ENCODE measurements at regions not wholly inside any gene's neighbourhood (a gene's known extent, or its start where the extent isn't known, plus 50 kb on each side); places are given as distances from the start of the nearest gene placed in this dataset.

DNA sequence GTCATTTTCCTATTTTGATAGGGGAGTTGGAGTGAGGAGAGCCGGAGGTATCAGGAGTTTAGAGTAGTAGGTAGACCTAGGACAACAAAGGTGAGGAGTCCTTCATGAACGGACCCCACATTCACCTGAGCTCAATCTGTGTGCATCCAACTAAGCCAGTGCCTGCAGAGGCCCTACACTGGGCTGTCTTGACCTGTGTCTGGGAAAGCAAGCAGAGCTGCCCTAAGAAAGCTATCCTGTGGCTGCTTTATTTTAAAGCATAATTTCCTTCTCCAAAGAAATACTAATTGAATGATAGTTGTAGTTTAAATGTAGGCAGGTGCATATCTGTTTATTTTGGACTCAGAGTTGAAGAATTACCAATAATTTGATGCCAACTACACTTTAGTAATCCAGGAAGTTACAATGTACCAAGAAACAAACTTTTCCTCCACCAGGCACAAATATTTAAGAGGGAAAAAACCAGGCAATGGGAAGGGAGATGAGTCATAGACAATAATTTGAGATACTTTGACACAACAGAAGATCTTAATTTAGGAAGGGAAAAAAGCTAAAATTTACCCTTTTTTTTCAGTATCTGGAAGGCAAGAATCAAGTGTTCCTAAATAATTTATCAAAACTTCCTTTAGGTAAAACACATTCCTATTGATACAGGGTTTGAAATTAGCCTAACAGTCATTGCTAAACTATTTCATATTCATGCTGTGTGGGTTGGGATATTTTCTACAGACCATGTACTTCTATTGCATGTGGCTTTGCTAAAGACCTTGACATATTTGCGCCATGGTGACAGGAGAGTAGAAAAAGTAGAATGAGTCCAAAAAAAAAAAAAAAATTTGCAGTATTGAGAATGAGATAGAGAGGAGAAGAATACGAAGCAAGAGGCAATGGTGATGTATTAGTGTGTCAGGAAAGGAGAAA, 376.6 kb upstream of the TUSC1 start:
- Histone ChIP-seq H3K27ac (ENCODE audit: low read length) (no peak overlapping the region), H3K27me3 (ENCODE audit: control insufficient read depth, insufficient read depth) (no peaks in the 10 kb centered on the region), H3K9me3 (ENCODE audit: control insufficient read depth, low read length) (no peaks in the 10 kb centered on the region), H3K4me3 (ENCODE audit: low read length) (no peak overlapping the region), H3K4me1 (ENCODE audit: control insufficient read depth, insufficient read depth, low read length) (no peaks in the 10 kb centered on the region)
- intact Hi-C loops (cut with DNase I), result no loop called here
- DNase-seq, result no peak
- ATAC-seq, result no peak
- 70% methylated on average over 4 of the region's 4 CpGs for WGBS

DNA sequence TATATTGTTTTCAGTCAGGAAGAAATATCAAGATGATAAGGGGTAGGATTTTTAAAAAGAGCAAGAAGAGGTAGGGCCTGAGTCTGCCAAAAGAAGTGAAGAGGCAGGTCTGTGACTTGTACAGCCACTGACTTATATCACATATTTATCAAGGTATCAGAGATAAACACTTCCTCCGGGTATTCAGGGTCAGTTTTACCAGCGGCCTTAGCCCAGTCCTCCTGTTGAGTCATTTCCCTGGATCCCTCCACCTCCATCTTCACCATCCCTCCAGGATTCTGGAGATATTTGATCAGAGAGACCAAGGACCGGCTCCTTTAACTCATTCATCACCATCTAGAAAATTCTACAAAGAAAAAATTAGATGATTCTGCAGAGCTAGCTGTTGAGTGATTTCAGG, 375.7 kb upstream of the TUSC1 start:
- no peaks in the 10 kb centered on the region for H3K9me3 ChIP-seq (ENCODE audit: control insufficient read depth, low read length)
- H3K4me3 ChIP-seq (ENCODE audit: low read length), result no peak overlapping the region
- WGBS, result 57% methylated on average over 3 of the region's 3 CpGs
- no peaks in the 10 kb centered on the region for H3K27me3 ChIP-seq (ENCODE audit: control insufficient read depth, insufficient read depth)
- no peak for ATAC-seq
- no peak overlapping the region for H3K27ac ChIP-seq (ENCODE audit: low read length)
- no peak for DNase-seq
- intact Hi-C loops (cut with DNase I), result no loop called here
- H3K4me1 ChIP-seq (ENCODE audit: control insufficient read depth, insufficient read depth, low read length), result no peaks in the 10 kb centered on the region

DNA sequence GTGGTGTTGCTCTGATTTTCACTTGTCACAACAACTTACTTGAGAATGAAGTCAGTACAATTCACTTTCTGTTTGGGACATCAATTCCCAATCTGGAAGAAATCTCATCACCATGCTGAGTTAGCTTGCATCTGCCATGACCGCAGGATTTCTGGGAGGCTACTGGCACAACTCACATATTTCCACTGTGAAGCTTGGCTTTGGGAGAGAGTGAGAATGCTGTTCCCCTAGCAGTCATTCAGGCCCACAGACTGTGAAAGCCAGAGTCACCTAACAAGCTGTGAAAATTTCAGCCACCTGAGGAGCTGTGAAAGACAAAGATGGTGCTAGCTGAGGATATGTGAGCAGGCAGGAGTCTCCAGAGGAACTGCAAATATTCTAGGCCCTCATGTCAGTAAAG, 365.2 kb upstream of the TUSC1 start:
- no peaks in the 10 kb centered on the region for H3K4me1 ChIP-seq (ENCODE audit: control insufficient read depth, insufficient read depth, low read length)
- no peak for ATAC-seq
- H3K27ac ChIP-seq (ENCODE audit: low read length), result no peak overlapping the region
- H3K4me3 ChIP-seq (ENCODE audit: low read length), result no peak overlapping the region
- H3K9me3 ChIP-seq (ENCODE audit: control insufficient read depth, low read length), result no peaks in the 10 kb centered on the region
- intact Hi-C loops (cut with DNase I), result no loop called here
- no peaks in the 10 kb centered on the region for H3K27me3 ChIP-seq (ENCODE audit: control insufficient read depth, insufficient read depth)
- no peak for DNase-seq
- WGBS, result 65% methylated on average over 1 of the region's 1 CpG

DNA sequence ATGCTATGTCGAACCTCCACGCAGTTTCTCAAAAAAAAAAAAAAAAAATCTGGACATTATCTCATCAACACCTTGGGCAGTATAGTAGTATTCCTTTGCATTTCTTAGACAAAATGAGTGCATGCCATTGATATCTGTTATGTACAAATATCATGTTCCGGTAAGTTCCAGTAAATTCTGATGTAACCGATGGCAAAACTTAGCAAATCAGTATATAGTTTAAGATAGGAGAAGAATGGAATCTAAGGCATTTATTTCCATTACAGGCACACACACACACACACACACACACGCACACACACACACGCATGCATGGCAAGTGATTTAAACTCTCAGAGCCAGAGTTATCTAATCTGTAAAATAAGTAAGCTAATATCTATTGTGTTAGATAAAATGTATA, 356.5 kb upstream of the TUSC1 start:
- H3K9me3 ChIP-seq (ENCODE audit: control insufficient read depth, low read length), result no peaks in the 10 kb centered on the region
- intact Hi-C loops (cut with DNase I), result no loop called here
- H3K27ac ChIP-seq (ENCODE audit: low read length), result no peak overlapping the region
- no peaks in the 10 kb centered on the region for H3K27me3 ChIP-seq (ENCODE audit: control insufficient read depth, insufficient read depth)
- DNase-seq (no peak), ATAC-seq (no peak)
- no peak overlapping the region for H3K4me3 ChIP-seq (ENCODE audit: low read length)
- no peaks in the 10 kb centered on the region for H3K4me1 ChIP-seq (ENCODE audit: control insufficient read depth, insufficient read depth, low read length)
- 69% methylated on average over 6 of the region's 6 CpGs for WGBS

DNA sequence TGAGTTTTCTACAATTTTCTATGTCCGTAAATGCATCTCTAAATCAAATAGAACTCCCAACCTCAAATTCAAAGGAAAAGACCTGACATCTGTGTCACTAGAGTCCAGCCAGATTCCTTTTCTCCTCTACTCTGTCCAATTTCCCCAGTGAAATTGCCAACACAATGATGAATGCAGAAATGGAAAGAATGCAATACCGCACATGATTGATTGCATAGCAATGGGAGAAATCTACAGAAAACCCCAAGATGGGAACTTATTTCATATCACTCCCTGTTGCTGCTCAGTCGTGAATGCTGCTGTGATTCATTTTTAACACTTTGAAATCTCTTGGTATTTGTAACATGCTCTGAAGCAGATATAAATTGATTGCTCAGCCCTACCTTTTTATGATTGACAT, 355.1 kb upstream of the TUSC1 start:
- 59% methylated on average over 3 of the region's 3 CpGs for WGBS
- intact Hi-C loops (cut with DNase I), result no loop called here
- Histone ChIP-seq H3K4me1 (ENCODE audit: control insufficient read depth, insufficient read depth, low read length) (no peaks in the 10 kb centered on the region), H3K9me3 (ENCODE audit: control insufficient read depth, low read length) (no peaks in the 10 kb centered on the region), H3K4me3 (ENCODE audit: low read length) (no peak overlapping the region), H3K27ac (ENCODE audit: low read length) (no peak overlapping the region), H3K27me3 (ENCODE audit: control insufficient read depth, insufficient read depth) (no peaks in the 10 kb centered on the region)
- no peak for ATAC-seq
- no peak for DNase-seq

DNA sequence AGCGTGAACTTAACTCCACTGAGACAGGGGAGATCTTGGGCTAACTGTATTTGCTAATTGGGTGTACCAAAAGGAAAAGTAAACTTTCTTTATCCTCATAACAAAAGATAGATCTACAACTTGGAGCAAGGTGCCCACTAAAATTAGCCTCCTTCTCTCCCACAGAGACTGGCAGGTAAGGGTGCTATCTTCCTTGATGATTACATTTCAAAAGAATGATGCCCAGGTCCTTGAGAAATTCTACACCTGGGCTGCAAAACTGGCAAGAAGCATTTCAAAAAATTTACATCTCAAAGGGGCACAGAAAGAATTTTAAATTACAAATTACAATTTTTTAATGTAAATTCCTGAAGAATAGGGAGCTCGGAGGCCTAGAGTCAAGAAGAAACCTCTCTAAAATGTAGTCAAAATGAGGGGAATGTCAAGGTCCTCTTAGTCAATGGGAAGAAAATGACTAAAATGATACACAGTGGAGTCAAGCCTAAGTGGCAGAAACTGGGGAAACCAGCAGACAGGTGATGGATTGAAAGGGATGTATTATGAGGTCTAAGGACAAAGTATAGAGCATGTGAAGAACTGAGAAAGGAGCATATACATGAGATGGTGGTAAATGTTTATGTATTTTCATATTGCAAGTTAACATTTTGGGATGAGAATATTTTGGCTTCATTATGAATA, 348.3 kb upstream of the TUSC1 start:
- Histone ChIP-seq H3K4me1 (ENCODE audit: control insufficient read depth, insufficient read depth, low read length) (no peaks in the 10 kb centered on the region), H3K9me3 (ENCODE audit: control insufficient read depth, low read length) (no peaks in the 10 kb centered on the region), H3K27me3 (ENCODE audit: control insufficient read depth, insufficient read depth) (no peaks in the 10 kb centered on the region), H3K4me3 (ENCODE audit: low read length) (no peak overlapping the region), H3K27ac (ENCODE audit: low read length) (no peak overlapping the region)
- intact Hi-C loops (cut with DNase I), result no loop called here
- no peak for DNase-seq
- ATAC-seq, result no peak
- 64% methylated on average over 2 of the region's 2 CpGs for WGBS

DNA sequence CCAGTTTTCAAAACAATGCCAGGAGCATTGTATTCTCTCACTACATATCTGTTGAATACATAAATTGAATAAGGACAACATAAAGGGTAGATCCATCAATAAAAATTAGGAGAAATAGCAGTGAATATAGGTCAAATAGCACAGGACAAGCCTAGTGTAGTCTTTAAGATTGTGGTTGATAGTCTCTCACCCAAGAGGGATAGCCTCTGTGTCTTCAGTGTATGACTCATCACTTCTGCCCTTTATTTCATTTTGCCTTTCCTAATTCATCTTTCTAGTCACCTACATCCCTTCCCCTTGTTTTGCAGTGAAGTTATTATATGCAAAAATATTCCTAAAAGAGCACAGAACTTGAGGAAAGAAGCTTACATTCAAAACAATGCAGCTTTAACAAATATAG, 335.0 kb upstream of the TUSC1 start:
- DNase-seq (no peak), ATAC-seq (no peak)
- Histone ChIP-seq H3K27me3 (ENCODE audit: control insufficient read depth, insufficient read depth) (no peaks in the 10 kb centered on the region), H3K4me1 (ENCODE audit: control insufficient read depth, insufficient read depth, low read length) (no peaks in the 10 kb centered on the region), H3K27ac (ENCODE audit: low read length) (no peak overlapping the region), H3K4me3 (ENCODE audit: low read length) (no peak overlapping the region), H3K9me3 (ENCODE audit: control insufficient read depth, low read length) (no peaks in the 10 kb centered on the region)
- intact Hi-C loops (cut with DNase I), result no loop called here

DNA sequence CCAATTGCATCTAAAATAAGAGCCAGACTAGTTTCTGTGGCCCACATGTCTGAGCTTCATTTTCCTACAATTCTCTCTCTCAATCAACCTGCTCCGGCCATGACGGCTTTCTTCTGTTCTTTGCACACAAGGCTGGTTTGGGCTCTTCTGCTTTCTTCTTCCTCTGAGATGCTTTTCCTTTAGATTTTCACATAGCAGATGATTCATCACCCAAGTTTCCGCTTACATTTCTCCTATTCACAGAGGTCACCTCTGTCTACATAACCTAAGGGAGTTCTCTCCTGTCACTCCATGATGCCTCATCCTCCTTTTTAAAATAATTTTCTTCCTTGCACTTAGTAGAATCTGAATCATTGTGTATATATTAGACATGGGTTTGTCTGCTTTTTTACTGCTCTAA, 334.6 kb upstream of the TUSC1 start:
- Histone ChIP-seq H3K9me3 (ENCODE audit: control insufficient read depth, low read length) (no peaks in the 10 kb centered on the region), H3K27me3 (ENCODE audit: control insufficient read depth, insufficient read depth) (no peaks in the 10 kb centered on the region), H3K27ac (ENCODE audit: low read length) (no peak overlapping the region), H3K4me3 (ENCODE audit: low read length) (no peak overlapping the region), H3K4me1 (ENCODE audit: control insufficient read depth, insufficient read depth, low read length) (no peaks in the 10 kb centered on the region)
- intact Hi-C loops (cut with DNase I), result no loop called here
- DNase-seq, result no peak
- ATAC-seq, result no peak
- 94% methylated on average over 3 of the region's 3 CpGs for WGBS

DNA sequence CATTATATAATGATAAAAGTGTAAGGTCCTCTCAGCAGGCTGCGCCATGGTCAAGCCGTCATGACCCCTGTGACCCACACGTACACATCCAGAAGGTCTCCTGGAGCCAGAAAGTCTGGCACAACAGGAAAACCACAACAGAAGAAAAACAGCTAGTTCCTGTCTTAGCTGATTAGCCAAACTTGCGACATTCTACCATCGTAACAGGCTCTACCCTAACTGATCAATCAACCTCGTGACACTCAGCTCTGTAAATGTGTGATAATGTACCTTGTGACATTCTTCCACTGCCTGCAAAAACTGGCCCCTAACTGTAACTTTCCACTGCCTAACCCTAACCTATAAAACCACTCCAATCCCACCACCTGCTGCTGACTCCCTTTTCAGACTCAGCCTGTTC, 316.4 kb upstream of the TUSC1 start:
- peaks cover 1% of the 10 kb centered on the region for H3K9me3 ChIP-seq (ENCODE audit: control insufficient read depth, low read length)
- H3K4me3 ChIP-seq (ENCODE audit: low read length), result no peak overlapping the region
- no peak for DNase-seq
- no peak overlapping the region for H3K27ac ChIP-seq (ENCODE audit: low read length)
- no peaks in the 10 kb centered on the region for H3K27me3 ChIP-seq (ENCODE audit: control insufficient read depth, insufficient read depth)
- 50% methylated on average over 6 of the region's 6 CpGs for WGBS
- H3K4me1 ChIP-seq (ENCODE audit: control insufficient read depth, insufficient read depth, low read length), result no peaks in the 10 kb centered on the region
- intact Hi-C loops (cut with DNase I), result no loop called here
- ATAC-seq, result no peak

DNA sequence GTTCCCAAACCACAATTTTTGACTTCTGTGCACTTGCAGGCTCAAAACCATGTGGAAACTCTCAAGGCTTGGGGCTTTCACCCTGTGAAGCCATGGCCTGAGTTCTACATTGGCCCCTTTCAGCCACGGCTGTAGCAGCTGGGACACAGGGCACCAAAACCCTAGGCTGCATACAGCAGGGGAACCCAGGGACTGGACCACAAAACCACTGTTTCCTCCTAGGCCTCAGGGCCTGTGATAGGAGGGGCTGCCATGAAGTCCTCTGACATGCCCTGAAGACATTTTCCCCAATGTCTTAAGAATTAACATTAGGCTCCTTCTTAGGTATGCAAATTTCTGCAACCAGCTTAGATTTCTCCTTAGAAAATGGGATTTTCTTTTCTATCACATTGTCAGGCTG, 312.1 kb upstream of the TUSC1 start:
- Histone ChIP-seq H3K27me3 (ENCODE audit: control insufficient read depth, insufficient read depth) (no peaks in the 10 kb centered on the region), H3K4me1 (ENCODE audit: control insufficient read depth, insufficient read depth, low read length) (no peaks in the 10 kb centered on the region), H3K9me3 (ENCODE audit: control insufficient read depth, low read length) (no peaks in the 10 kb centered on the region), H3K4me3 (ENCODE audit: low read length) (no peak overlapping the region), H3K27ac (ENCODE audit: low read length) (no peak overlapping the region)
- ATAC-seq (no peak), DNase-seq (no peak)
- intact Hi-C loops (cut with DNase I), result no loop called here
- WGBS, result 56% methylated on average over 1 of the region's 1 CpG

DNA sequence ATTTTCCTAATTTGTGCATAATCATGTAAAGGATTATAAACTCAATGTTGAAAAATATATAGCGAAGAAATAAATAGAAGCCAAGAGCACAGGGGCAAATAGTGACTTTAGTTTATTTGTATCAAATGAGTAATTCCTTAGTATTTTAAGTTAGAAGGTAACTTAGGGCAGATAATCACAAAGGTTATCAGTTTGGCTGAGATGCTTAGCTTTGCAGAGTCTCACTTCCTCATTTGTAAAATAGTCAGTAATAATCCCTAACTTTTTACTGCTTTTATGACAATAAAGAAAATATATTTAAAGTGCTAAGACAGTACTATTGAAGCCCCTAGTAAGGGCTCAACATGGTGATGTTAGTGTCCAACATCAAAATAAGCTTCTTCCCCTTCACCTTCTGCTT, 297.4 kb upstream of the TUSC1 start:
- no peaks in the 10 kb centered on the region for H3K4me1 ChIP-seq (ENCODE audit: control insufficient read depth, insufficient read depth, low read length)
- intact Hi-C loops (cut with DNase I), result no loop called here
- no peaks in the 10 kb centered on the region for H3K27me3 ChIP-seq (ENCODE audit: control insufficient read depth, insufficient read depth)
- no peak overlapping the region for H3K4me3 ChIP-seq (ENCODE audit: low read length)
- no peak overlapping the region for H3K27ac ChIP-seq (ENCODE audit: low read length)
- H3K9me3 ChIP-seq (ENCODE audit: control insufficient read depth, low read length), result peaks cover 3% of the 10 kb centered on the region
- WGBS, result 86% methylated on average over 1 of the region's 1 CpG
- DNase-seq, result no peak
- no peak for ATAC-seq
